K562 (cell line): ENCODE measurements at regions not wholly inside any gene's neighbourhood (a gene's known extent, or its start where the extent isn't known, plus 50 kb on each side); places are given as distances from the start of the nearest gene placed in this dataset.
A peak's percentile ranks its signal among the peaks of the same experiment; 100 is the strongest.

ENCODE experiments used
- BMI1 ChIP-seq: fragments of 150-350 bp; IDR thresholded peaks from 2 replicates; pipeline ENCODE4 v1.6.1; 2014; ENCODE audit warnings: low read length
- BRD4 ChIP-seq: fragments of 200-600 bp; sonication (generic); IDR thresholded peaks from 2 replicates; pipeline ENCODE4 v1.6.1; 2017; ENCODE audit warnings: inconsistent platforms
- CAMTA2 ChIP-seq: fragments of 250-450 bp; sonication (Bioruptor Pico); conservative IDR thresholded peaks from 2 replicates; pipeline ENCODE4 v1.5.1; 2022
- CEBPG ChIP-seq, 3 experiments: fragments of 200-800 bp in 1 of 3; sonication (Bioruptor generic) in 1 of 3; sonication (generic) in 1 of 3; formaldehyde crosslinking in 1 of 3; IDR thresholded peaks in 2 of 3; conservative IDR thresholded peaks in 1 of 3; 2 replicates each; pipeline versions ENCODE4 v1.6.1 to v1.8.0; 2016 to 2022; ENCODE audit warnings: missing compliant biosample characterization in 2 of 3, missing genetic modification characterization in 2 of 3, mild to moderate bottlenecking in 1 of 3, missing genetic modification reagents in 1 of 3
- ELF2 ChIP-seq: fragments of 250-450 bp; sonication (Bioruptor Pico); IDR thresholded peaks from 2 replicates; pipeline ENCODE4 v1.5.0; 2021; ENCODE audit warnings: mild to moderate bottlenecking
- HDAC2 ChIP-seq: fragments of 450-650 bp; IDR thresholded peaks from 2 replicates; pipeline ENCODE4 v1.6.1; 2016; ENCODE audit warnings: mild to moderate bottlenecking
- HNRNPH1 ChIP-seq: fragments of 200-400 bp; formaldehyde crosslinking; optimal IDR thresholded peaks from 2 replicates; pipeline ENCODE3; 2017; ENCODE audit warnings: low read depth, mild to moderate bottlenecking, low read length, moderate library complexity
- HOMEZ ChIP-seq: fragments of 250-450 bp; sonication (Bioruptor Pico); IDR thresholded peaks from 2 replicates; pipeline ENCODE4 v1.4.0; 2020; ENCODE audit warnings: mild to moderate bottlenecking, moderate library complexity
- HSF4 ChIP-seq: fragments of 250-450 bp; sonication (Bioruptor Pico); IDR thresholded peaks from 2 replicates; pipeline ENCODE4 v2.1.2; 2022; ENCODE audit warnings: mild to moderate bottlenecking, moderate library complexity, borderline replicate concordance
- KDM5B ChIP-seq: fragments of 200-600 bp; sonication (generic); IDR thresholded peaks from 2 replicates; pipeline ENCODE4 v1.6.1; 2012; ENCODE audit warnings: low read depth, mild to moderate bottlenecking, moderate library complexity, low read length, control low read depth, inconsistent platforms; ENCODE audit not compliant: insufficient replicate concordance
- LEF1 ChIP-seq: fragments of 450-650 bp; IDR thresholded peaks from 2 replicates; pipeline ENCODE4 v1.6.1; 2016; ENCODE audit warnings: mild to moderate bottlenecking
- POLR2G ChIP-seq: fragments of 200-400 bp; formaldehyde crosslinking; IDR thresholded peaks from 2 replicates; pipeline ENCODE4 v1.6.1; 2017; ENCODE audit warnings: low read depth, mild to moderate bottlenecking, antibody characterized with exemption, low read length, moderate library complexity
- PTTG1 ChIP-seq: fragments of 450-650 bp; IDR thresholded peaks from 2 replicates; pipeline ENCODE4 v1.6.1; 2016; ENCODE audit warnings: low read depth, mild to moderate bottlenecking, missing genetic modification characterization, missing compliant biosample characterization
- SETDB1 ChIP-seq: IDR thresholded peaks from one replicate; pipeline ENCODE4 v1.6.1; 2012; ENCODE audit warnings: low read length, control low read depth, inconsistent platforms
- SP2 ChIP-seq: IDR thresholded peaks from 2 replicates; pipeline ENCODE4 v1.6.1; 2011; ENCODE audit warnings: mild to moderate bottlenecking, low read depth, low read length, moderate library complexity; ENCODE audit not compliant: poor library complexity, severe bottlenecking; ENCODE audit errors: extremely low read depth
- SRSF7 ChIP-seq: fragments of 200-400 bp; formaldehyde crosslinking; optimal IDR thresholded peaks from 2 replicates; pipeline ENCODE3; 2017; ENCODE audit warnings: mild to moderate bottlenecking, low read depth, low read length
- TAF15 ChIP-seq: fragments of 200-400 bp; formaldehyde crosslinking; IDR thresholded peaks from 2 replicates; pipeline ENCODE4 v1.6.1; 2017; ENCODE audit warnings: mild to moderate bottlenecking, low read depth, low read length, moderate library complexity
- TAF7 ChIP-seq: fragments of 450-650 bp; IDR thresholded peaks from 2 replicates; pipeline ENCODE4 v1.6.1; 2016; ENCODE audit warnings: missing genetic modification characterization, missing compliant biosample characterization
- ZNF197 ChIP-seq: fragments of 200-800 bp; sonication (Bioruptor generic); IDR thresholded peaks from 2 replicates; pipeline ENCODE4 v1.6.1; 2016; ENCODE audit warnings: low read depth, missing genetic modification characterization, missing compliant biosample characterization
- TF ChIP-seq, protein P1 (sequence below): sonication (generic); formaldehyde crosslinking; IDR thresholded peaks from 2 replicates; pipeline ENCODE4 v1.8.1; 2022; ENCODE audit warnings: missing genetic modification reagents
- TF ChIP-seq, protein P2 (sequence below): fragments of 450-650 bp; formaldehyde crosslinking; IDR thresholded peaks from 2 replicates; pipeline ENCODE4 v1.4.0; 2020; ENCODE audit warnings: mild to moderate bottlenecking, moderate library complexity
- TF ChIP-seq, protein P3 (sequence below), 2 experiments: fragments of 450-650 bp in 1 of 2; IDR thresholded peaks; 2 replicates each; pipeline ENCODE4 v1.6.1; 2011 to 2017; ENCODE audit warnings: low read depth in 2 of 2, antibody characterized with exemption in 1 of 2, borderline replicate concordance in 1 of 2, low read length in 1 of 2, mild to moderate bottlenecking in 1 of 2, mixed read lengths in 1 of 2; ENCODE audit not compliant: control insufficient read depth in 1 of 2

DNA sequence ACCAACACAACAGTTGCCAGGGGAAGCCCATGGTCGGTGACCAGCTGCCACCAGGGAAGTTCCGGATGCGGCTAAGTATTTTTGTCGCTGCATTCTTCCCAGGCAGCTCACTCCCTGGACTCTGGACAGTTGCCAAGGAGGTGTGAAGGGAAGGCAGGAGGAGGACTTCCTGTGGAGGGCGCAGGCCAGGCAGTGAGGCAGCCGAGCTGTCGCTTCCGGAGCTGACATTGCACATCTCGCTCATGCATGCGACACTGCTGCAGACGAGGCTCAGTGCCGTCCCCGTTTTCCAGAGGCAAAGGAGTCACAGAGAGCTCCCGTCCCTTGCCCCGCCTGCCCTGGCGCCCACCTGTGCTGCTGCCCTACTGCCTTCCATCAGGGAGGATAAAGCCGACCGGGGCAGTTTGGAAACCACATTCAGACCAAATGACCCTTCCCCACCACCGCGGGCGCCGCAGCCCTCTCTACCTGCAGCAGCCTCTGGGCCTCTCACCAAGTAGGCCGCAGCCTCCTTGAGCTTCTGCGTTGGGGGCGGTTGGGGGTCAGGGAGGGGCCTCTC lies 81.4 kb downstream of the NENF start (continued):
- TF ChIP-seq, protein P1, sequence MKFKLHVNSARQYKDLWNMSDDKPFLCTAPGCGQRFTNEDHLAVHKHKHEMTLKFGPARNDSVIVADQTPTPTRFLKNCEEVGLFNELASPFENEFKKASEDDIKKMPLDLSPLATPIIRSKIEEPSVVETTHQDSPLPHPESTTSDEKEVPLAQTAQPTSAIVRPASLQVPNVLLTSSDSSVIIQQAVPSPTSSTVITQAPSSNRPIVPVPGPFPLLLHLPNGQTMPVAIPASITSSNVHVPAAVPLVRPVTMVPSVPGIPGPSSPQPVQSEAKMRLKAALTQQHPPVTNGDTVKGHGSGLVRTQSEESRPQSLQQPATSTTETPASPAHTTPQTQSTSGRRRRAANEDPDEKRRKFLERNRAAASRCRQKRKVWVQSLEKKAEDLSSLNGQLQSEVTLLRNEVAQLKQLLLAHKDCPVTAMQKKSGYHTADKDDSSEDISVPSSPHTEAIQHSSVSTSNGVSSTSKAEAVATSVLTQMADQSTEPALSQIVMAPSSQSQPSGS (CRISPR knock-in tag): no peak
- TF ChIP-seq TAF7 (tag) (no peak), HSF4 (CRISPR knock-in tag) (no peak), HOMEZ (no peak), SRSF7 (no peak), SETDB1 (no peak), ELF2 (CRISPR knock-in tag) (no peak), BMI1 (no peak), KDM5B (no peak), CEBPG (CRISPR knock-in tag; IDR thresholded peaks at IDR 0.05) (no peak), CEBPG (tag; conservative IDR thresholded peaks at IDR 0.05 in 1 of 2, IDR thresholded peaks at IDR 0.05 in 1 of 2) (no peak), BRD4 (no peak), ZNF197 (CRISPR knock-in tag) (no peak), HNRNPH1 (no peak), TAF15 (no peak), SP2 (no peak), HDAC2 (no peak), PTTG1 (tag) (no peak), POLR2G (0 out of 2 replicates have a peak, but pooled peaks have one; percentile 14), CAMTA2 (CRISPR knock-in tag) (no peak), LEF1 (no peak)
- TF ChIP-seq, protein P2, sequence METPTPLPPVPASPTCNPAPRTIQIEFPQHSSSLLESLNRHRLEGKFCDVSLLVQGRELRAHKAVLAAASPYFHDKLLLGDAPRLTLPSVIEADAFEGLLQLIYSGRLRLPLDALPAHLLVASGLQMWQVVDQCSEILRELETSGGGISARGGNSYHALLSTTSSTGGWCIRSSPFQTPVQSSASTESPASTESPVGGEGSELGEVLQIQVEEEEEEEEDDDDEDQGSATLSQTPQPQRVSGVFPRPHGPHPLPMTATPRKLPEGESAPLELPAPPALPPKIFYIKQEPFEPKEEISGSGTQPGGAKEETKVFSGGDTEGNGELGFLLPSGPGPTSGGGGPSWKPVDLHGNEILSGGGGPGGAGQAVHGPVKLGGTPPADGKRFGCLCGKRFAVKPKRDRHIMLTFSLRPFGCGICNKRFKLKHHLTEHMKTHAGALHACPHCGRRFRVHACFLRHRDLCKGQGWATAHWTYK: no peak
- TF ChIP-seq, protein P3, sequence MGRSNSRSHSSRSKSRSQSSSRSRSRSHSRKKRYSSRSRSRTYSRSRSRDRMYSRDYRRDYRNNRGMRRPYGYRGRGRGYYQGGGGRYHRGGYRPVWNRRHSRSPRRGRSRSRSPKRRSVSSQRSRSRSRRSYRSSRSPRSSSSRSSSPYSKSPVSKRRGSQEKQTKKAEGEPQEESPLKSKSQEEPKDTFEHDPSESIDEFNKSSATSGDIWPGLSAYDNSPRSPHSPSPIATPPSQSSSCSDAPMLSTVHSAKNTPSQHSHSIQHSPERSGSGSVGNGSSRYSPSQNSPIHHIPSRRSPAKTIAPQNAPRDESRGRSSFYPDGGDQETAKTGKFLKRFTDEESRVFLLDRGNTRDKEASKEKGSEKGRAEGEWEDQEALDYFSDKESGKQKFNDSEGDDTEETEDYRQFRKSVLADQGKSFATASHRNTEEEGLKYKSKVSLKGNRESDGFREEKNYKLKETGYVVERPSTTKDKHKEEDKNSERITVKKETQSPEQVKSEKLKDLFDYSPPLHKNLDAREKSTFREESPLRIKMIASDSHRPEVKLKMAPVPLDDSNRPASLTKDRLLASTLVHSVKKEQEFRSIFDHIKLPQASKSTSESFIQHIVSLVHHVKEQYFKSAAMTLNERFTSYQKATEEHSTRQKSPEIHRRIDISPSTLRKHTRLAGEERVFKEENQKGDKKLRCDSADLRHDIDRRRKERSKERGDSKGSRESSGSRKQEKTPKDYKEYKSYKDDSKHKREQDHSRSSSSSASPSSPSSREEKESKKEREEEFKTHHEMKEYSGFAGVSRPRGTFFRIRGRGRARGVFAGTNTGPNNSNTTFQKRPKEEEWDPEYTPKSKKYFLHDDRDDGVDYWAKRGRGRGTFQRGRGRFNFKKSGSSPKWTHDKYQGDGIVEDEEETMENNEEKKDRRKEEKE (IDR thresholded peaks at IDR 0.05; ENCODE audit: borderline replicate concordance in 1 of 2, control insufficient read depth in 1 of 2, low read depth in 2 of 2, low read length in 1 of 2): no peak
